NT2/D1 (cell line): ENCODE measurements at regions not wholly inside any gene's neighbourhood (a gene's known extent, or its start where the extent isn't known, plus 50 kb on each side); places are given as distances from the start of the nearest gene placed in this dataset.

Experiments
- DNase-seq: peaks from one replicate; pipeline ENCODE4 v3.0.0-alpha.2; 2011; ENCODE audit warnings: low read depth, low spot score
- H3K27me3 ChIP-seq: 2 replicates; pipeline ENCODE4 v1.6.0; 2011; ENCODE audit warnings: mild to moderate bottlenecking; ENCODE audit not compliant: insufficient read length, insufficient read depth
- H3K36me3 ChIP-seq: 2 replicates; pipeline ENCODE4 v1.6.1; 2011; ENCODE audit warnings: mild to moderate bottlenecking, low read length, mixed read lengths; ENCODE audit not compliant: insufficient read depth, insufficient read length
- H3K4me1 ChIP-seq: 2 replicates; pipeline ENCODE4 v1.5.1; 2011; ENCODE audit not compliant: insufficient read depth, insufficient read length
- H3K4me3 ChIP-seq: 2 replicates; pipeline ENCODE4 v1.5.1; 2011; ENCODE audit warnings: low read depth; ENCODE audit not compliant: insufficient read length
- H3K9ac ChIP-seq: 2 replicates; pipeline ENCODE4 v1.6.0; 2011; ENCODE audit warnings: low read depth; ENCODE audit not compliant: insufficient read length
- H3K9me3 ChIP-seq: 2 replicates; pipeline ENCODE4 v1.5.1; 2011; ENCODE audit warnings: mild to moderate bottlenecking, low read length; ENCODE audit not compliant: insufficient read depth
- SUZ12 ChIP-seq: IDR thresholded peaks from 2 replicates; pipeline ENCODE4 v1.6.1; 2011; ENCODE audit not compliant: insufficient read length, insufficient read depth; ENCODE audit errors: extremely low read depth
- YY1 ChIP-seq: IDR thresholded peaks from 2 replicates; pipeline ENCODE4 v1.6.1; 2011; ENCODE audit not compliant: insufficient read length, insufficient read depth
- ZNF274 ChIP-seq: IDR thresholded peaks from 2 replicates; pipeline ENCODE4 v1.6.1; 2011; ENCODE audit warnings: mild to moderate bottlenecking, low read depth, low read length

- no peak for DNase-seq
- Histone ChIP-seq H3K9ac (no peak overlapping the region), H3K9me3 (no peaks in the 10 kb centered on the region), H3K4me1 (no peaks in the 10 kb centered on the region), H3K27me3 (no peaks in the 10 kb centered on the region), H3K4me3 (no peak overlapping the region), H3K36me3 (no peaks in the 10 kb centered on the region)
- TF ChIP-seq YY1, result no peak
- TF ChIP-seq ZNF274, result no peak
- no peak for TF ChIP-seq SUZ12
Observed at GRCh38 chr20:21575981-21576740, 62.3 kb upstream of the NKX2-2 start.

GRCh38 chr20:21575167-21575566 is 61.3 kb upstream of the NKX2-2 start:
- no peaks in the 10 kb centered on the region for H3K9me3 ChIP-seq
- H3K27me3 ChIP-seq, result no peaks in the 10 kb centered on the region
- no peak overlapping the region for H3K4me3 ChIP-seq
- TF ChIP-seq YY1 (no peak), ZNF274 (no peak), SUZ12 (no peak)
- H3K9ac ChIP-seq, result no peak overlapping the region
- H3K36me3 ChIP-seq, result no peaks in the 10 kb centered on the region
- no peak for DNase-seq
- no peaks in the 10 kb centered on the region for H3K4me1 ChIP-seq

- Histone ChIP-seq H3K9me3 (no peaks in the 10 kb centered on the region), H3K27me3 (no peaks in the 10 kb centered on the region), H3K4me1 (no peaks in the 10 kb centered on the region), H3K36me3 (no peaks in the 10 kb centered on the region), H3K4me3 (no peak overlapping the region), H3K9ac (no peak overlapping the region)
- TF ChIP-seq SUZ12 (no peak), YY1 (no peak), ZNF274 (no peak)
- DNase-seq, result no peak
Observed at GRCh38 chr20:21574443-21574842, 60.6 kb upstream of the NKX2-2 start.

- Histone ChIP-seq H3K9me3 (no peaks in the 10 kb centered on the region), H3K4me1 (no peaks in the 10 kb centered on the region), H3K36me3 (no peaks in the 10 kb centered on the region), H3K4me3 (no peak overlapping the region), H3K27me3 (no peaks in the 10 kb centered on the region), H3K9ac (no peak overlapping the region)
- TF ChIP-seq SUZ12 (no peak), ZNF274 (no peak), YY1 (no peak)
- DNase-seq, result no peak
Observed at GRCh38 chr20:21573259-21573658, 59.4 kb upstream of the NKX2-2 start.

GRCh38 chr20:21571841-21572690 is 58.2 kb upstream of the NKX2-2 start:
- H3K4me1 ChIP-seq, result no peaks in the 10 kb centered on the region
- DNase-seq, result no peak
- H3K9me3 ChIP-seq, result no peaks in the 10 kb centered on the region
- TF ChIP-seq ZNF274, result no peak
- no peaks in the 10 kb centered on the region for H3K36me3 ChIP-seq
- H3K9ac ChIP-seq, result no peak overlapping the region
- no peak overlapping the region for H3K4me3 ChIP-seq
- no peaks in the 10 kb centered on the region for H3K27me3 ChIP-seq

- Histone ChIP-seq H3K36me3 (no peaks in the 10 kb centered on the region), H3K4me1 (no peaks in the 10 kb centered on the region), H3K9me3 (no peaks in the 10 kb centered on the region), H3K27me3 (no peaks in the 10 kb centered on the region), H3K9ac (no peak overlapping the region), H3K4me3 (no peak overlapping the region)
- peak; percentile 39 for DNase-seq
- TF ChIP-seq SUZ12 (no peak), ZNF274 (no peak), YY1 (no peak)
Observed at GRCh38 chr20:21570285-21570992, 56.6 kb upstream of the NKX2-2 start.

- H3K9me3 ChIP-seq, result no peaks in the 10 kb centered on the region
- no peaks in the 10 kb centered on the region for H3K27me3 ChIP-seq
- H3K4me3 ChIP-seq, result no peak overlapping the region
- H3K4me1 ChIP-seq, result no peaks in the 10 kb centered on the region
- TF ChIP-seq ZNF274 (no peak), YY1 (no peak), SUZ12 (no peak)
- no peak for DNase-seq
- no peaks in the 10 kb centered on the region for H3K36me3 ChIP-seq
- H3K9ac ChIP-seq, result no peak overlapping the region
Observed at GRCh38 chr20:21569586-21569985, 55.7 kb upstream of the NKX2-2 start.
